ENCODE measurements at regions not wholly inside any gene's neighbourhood (a gene's known extent, or its start where the extent isn't known, plus 50 kb on each side); places are given as distances from the start of the nearest gene placed in this dataset.

GRCh38 chr4:111685205-111685604, 460.0 kb upstream of the FAM241A start:
- no peak for DNase-seq (ENCODE audit: extremely low read depth, low read depth, low spot score)

DNA sequence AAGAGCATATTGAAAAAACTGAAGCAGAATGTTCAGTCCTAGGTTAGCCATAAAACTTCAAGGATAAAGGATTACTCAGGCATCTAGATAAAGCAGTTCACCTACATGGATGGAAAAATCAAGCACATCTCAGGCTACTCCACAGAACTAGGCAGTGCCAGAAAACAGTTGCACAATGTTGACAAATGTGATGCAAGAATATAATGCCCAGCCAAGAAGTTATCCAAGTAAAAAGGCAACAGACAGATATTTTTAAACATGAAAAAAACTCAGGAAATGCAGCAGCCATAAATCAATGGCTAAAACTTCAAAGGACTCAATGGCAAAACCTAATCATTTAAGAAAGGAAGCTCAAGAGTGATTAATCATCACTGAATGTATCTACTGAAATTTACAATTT, 456.0 kb upstream of the FAM241A start:
- no peak for DNase-seq (ENCODE audit: extremely low read depth, low read depth, low spot score)

DNA sequence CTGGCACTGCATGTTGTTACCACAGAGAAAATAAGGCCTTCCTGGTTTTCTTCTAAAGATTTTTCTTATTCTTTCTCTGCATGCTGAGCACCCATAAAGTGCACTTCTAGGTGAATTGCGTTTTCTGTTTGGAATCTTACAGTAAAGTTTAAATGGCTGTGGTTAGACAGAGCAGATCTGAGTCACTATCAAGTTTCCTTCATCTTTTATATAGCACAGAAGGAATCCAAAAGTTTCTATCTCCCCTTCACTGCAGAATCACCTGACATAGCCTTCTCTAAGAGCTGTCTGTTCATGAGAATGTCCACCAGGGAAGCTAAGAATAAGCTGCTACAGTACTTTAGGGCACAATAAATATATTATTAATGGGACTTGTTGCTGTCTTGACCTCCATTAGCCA, 455.5 kb upstream of the FAM241A start:
- DNase-seq (ENCODE audit: extremely low read depth, low read depth, low spot score), result no peak

DNA sequence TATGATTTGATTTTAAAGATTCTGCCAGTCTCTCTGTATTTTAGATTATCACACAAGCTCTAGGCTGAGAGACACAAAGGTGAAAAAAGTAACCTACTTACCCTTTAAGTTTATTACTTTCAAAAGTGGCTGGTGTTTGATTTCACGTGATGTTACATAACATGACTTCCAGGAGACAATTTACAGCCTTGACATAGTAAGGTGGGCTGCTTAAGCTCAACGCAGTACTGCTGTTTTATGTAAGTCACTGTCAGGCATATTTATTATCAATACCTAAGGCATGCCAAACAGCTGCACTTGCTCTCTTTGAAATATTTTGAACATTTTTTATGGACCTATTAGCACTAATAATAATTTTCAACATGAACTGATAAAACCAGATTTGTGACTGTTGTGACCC, 451.5 kb upstream of the FAM241A start:
- no peak for DNase-seq (ENCODE audit: extremely low read depth, low read depth, low spot score)

DNA sequence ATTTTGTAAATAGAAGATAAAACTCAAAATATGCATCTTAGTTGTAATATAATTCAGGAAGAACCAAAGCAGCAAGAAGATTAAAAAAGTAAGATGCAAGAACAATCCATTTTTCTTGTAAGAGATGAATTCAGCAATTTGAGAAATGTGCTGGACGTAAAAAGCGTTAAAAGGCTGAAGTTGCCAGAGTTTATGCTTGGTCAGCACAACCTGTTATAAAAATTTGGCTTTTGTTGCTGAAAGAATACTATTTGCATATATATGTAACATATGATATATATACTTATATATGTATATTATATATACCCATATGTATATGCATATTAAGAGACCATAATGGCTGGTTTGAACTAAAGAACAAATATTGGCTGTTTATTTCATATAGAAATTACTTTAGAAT, 449.6 kb upstream of the FAM241A start:
- no peak for DNase-seq (ENCODE audit: extremely low read depth, low read depth, low spot score)

- no peak for DNase-seq (ENCODE audit: extremely low read depth, low read depth, low spot score)
Measured at GRCh38 chr4:111696505-111696904, 448.7 kb upstream of the FAM241A start.

GRCh38 chr4:111697176-111697942, 447.9 kb upstream of the FAM241A start:
- DNase-seq (ENCODE audit: extremely low read depth, low read depth, low spot score), result no peak

GRCh38 chr4:111698361-111698760, 446.9 kb upstream of the FAM241A start:
- no peak for DNase-seq (ENCODE audit: extremely low read depth, low read depth, low spot score)

DNA sequence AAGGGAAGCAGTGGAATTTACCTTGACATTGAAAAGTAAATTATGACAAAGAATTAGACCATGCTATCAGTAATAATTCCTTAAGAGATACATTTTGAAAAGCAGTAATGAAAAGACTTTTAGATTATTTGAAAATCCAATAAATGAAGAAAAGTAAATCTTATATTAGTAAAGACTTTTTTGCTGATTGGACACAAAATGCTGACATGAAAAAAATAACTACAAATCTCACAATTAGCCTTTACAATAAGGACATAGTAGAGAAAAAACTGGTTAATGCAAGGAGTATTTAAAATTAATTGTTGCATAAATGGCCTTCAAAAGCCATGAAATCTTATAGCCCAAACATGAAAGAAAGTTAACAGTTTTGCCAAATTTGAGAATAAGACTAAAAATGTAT, 446.1 kb upstream of the FAM241A start:
- DNase-seq (ENCODE audit: extremely low read depth, low read depth, low spot score), result no peak

GRCh38 chr4:111701102-111701501, 444.2 kb upstream of the FAM241A start:
- DNase-seq (ENCODE audit: extremely low read depth, low read depth, low spot score), result no peak

DNA sequence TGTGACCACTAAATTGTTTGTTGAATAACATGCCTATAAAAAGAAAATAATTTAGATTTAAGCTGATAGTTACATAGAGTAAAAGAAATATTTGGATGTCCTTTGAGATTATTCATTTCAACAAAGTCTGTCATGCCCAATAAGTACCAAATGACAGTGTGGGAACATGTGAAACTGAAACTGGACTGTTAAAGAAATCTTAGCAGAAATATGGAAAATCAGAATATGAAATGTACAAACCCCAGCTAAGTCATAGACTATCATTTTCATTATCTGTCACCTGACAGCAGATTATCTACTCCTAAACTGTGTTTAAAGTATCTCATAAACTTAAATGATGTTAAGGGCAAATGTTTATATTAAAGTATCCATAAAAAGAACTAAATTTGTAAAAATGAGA, 437.8 kb upstream of the FAM241A start:
- DNase-seq (ENCODE audit: extremely low read depth, low read depth, low spot score), result no peak

GRCh38 chr4:111712093-111712677, 433.1 kb upstream of the FAM241A start:
- no peak for DNase-seq (ENCODE audit: extremely low read depth, low read depth, low spot score)

DNA sequence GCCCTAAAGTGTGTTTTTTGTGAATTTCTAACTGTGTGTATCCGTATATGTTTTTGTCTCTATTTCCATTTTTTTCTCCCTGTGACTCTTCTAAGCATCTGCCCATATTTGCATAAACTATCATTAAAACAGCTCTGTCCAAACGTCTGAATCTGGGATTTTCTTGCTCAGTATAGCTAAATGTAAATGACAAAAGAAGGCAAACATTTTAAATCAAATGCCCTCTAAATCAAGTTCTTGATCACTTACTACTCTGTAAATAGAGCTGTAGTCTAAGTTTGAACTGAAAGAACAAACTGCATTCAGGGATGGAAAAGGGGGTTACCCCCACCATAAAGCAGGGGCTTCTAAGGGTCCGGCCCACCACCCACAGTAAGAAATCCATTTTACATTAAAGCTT, 432.0 kb upstream of the FAM241A start:
- DNase-seq (ENCODE audit: extremely low read depth, low read depth, low spot score), result no peak

DNA sequence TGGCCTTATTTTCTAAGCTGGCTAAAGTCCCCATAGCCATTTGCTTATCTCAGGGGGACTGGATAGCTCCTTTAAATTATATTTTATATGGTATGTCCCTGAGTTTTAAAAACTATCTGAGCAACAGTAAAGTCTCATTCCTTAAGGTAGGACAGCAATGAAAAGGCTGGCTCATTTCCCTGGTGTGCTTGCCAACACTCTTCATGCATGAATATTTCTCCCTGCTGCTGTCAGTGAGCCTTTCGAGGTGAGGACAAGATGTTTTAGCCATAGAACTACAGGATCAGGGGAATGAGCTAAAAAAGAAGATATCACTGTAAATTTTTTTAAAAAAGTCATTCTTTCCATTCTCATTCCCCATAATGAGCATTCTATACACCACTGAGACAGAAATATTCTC, 427.3 kb upstream of the FAM241A start:
- DNase-seq (ENCODE audit: extremely low read depth, low read depth, low spot score), result no peak

DNA sequence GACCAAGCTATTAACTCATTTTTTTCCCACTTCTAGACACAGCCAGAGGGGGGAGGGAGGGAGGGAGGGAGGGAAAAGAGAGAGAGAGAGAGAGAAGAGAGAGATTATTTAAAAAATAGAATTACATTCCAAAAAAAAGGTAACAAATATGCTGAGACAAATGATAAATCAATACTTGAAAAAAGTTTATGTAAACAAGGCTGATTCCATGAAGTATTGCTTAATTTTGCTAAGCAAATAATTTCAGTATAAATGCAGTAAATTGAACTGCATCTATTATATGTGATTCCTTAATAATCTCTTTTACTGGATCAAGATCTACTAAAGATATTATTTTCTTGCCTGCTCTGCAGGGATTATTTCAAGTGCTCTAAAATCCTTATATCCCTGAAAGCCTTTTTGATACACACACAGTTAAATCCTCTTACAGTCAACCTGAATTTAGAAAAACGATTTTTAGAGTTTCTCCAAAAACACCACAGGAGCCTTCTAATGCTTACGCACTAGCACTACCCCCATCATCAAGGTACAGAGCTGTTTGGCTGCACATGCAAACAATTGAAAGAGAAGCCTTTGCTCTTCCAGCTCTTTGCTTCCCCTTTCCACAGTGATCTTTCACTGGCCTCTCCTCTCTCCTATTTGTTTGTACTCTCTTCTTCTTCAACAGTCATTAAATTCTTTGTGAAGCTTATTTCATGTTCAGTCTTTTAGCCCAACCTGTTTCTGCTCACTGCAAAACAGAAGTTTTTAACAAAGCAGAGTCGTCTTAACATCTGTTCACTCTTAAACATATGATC, 426.3 kb upstream of the FAM241A start:
- DNase-seq (ENCODE audit: extremely low read depth, low read depth, low spot score), result no peak

GRCh38 chr4:111720866-111721265, 424.4 kb upstream of the FAM241A start:
- no peak for DNase-seq (ENCODE audit: extremely low read depth, low read depth, low spot score)

DNA sequence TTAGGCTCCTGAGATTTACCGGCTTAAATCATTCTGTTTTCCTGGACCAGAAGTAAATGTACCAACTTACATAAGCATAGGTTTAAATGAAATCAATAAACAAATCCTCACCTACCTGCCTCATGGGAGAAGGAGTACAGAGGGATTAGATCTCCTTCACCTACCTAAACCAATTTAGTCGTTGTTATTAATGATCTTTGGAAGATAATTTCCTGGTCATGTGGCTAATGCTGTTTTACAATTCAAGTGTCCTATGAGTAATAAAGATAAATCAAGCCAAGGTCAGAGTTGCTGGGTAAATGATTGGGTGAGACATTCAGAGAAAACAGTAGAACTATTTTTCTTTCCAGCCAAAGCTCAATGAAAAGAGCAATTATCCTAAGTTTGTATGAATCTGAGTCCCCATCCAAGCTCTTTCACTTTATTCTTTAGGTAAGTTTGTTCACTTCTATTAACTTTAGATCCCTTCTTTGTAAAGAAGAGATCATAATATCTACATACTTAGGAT, 423.0 kb upstream of the FAM241A start:
- DNase-seq (ENCODE audit: extremely low read depth, low read depth, low spot score), result no peak

GRCh38 chr4:111736516-111736915, 408.7 kb upstream of the FAM241A start:
- no peak for DNase-seq (ENCODE audit: extremely low read depth, low read depth, low spot score)

GRCh38 chr4:111744847-111745246, 400.4 kb upstream of the FAM241A start:
- DNase-seq (ENCODE audit: extremely low read depth, low read depth, low spot score), result no peak

GRCh38 chr4:111748157-111748556, 397.1 kb upstream of the FAM241A start:
- no peak for DNase-seq (ENCODE audit: extremely low read depth, low read depth, low spot score)

DNA sequence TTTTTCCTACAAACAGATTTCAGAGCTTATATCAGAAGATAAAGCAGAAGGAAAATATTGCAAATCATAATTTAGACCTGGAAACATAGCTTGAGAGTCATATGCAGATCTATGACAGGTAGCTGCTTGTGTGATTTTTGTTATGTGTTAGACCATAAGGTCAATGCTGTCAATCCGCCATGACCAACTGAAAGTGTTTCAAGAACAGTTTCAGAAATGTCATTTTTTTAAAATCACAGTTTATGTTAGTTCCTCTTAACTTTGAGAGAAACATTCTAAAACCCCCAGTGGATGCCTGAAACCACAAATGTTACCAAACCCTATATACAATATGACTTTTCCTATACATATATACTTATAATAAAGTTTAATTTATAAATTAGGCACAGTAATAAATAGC, 391.3 kb upstream of the FAM241A start:
- DNase-seq (ENCODE audit: extremely low read depth, low read depth, low spot score), result no peak

- DNase-seq (ENCODE audit: extremely low read depth, low read depth, low spot score), result no peak
Measured at GRCh38 chr4:111755571-111755970, 389.7 kb upstream of the FAM241A start.

Data from glomerular endothelial cell (primary cell).